ENCODE measurements at regions not wholly inside any gene's neighbourhood (a gene's known extent, or its start where the extent isn't known, plus 50 kb on each side); places are given as distances from the start of the nearest gene placed in this dataset.

DNA sequence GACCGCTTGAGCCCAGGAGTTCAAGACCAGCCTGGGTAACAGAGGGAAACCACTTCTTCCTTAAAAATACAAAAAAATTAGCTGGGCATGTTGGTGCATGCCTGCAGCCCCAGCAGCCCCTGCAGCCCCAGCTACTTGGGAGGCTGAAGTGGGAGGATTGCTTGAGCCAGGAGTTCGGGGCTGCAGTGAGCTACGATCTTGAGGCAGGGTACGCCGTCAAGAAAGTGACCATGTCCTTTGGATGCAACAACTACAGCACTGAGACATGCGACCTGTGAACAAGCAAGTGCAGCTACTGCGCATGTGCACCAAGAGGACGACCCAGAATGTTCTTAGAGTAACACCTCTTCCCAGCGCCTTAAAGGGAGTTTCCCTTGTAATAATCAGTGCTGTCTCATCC, 66.6 kb upstream of the ZNF479 start:
- H3K36me3 ChIP-seq (ENCODE audit: control insufficient read depth in 2 of 2, insufficient read depth in 1 of 2, low read length in 2 of 2): no peaks in the 10 kb centered on the region
- H3K4me1 ChIP-seq (ENCODE audit: control insufficient read depth, insufficient read depth, low read length): no peaks in the 10 kb centered on the region
- ChIA-PET CTCF (no interaction called here), POLR2A (no interaction called here)
- H3K9me3 ChIP-seq (ENCODE audit: control insufficient read depth, insufficient read depth, low read depth, low read length): no peaks in the 10 kb centered on the region
- no peak overlapping the region for H3K27ac ChIP-seq (ENCODE audit: extremely low read depth, low read depth, low read length)
- TF ChIP-seq, protein P1, sequence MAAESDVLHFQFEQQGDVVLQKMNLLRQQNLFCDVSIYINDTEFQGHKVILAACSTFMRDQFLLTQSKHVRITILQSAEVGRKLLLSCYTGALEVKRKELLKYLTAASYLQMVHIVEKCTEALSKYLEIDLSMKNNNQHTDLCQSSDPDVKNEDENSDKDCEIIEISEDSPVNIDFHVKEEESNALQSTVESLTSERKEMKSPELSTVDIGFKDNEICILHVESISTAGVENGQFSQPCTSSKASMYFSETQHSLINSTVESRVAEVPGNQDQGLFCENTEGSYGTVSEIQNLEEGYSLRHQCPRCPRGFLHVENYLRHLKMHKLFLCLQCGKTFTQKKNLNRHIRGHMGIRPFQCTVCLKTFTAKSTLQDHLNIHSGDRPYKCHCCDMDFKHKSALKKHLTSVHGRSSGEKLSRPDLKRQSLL (tag by site-specific recombination; IDR thresholded peaks at IDR 0.05): no peak
- TF ChIP-seq KLF10 (tag by site-specific recombination; IDR thresholded peaks at IDR 0.05): no peak
- TF ChIP-seq, protein P2, sequence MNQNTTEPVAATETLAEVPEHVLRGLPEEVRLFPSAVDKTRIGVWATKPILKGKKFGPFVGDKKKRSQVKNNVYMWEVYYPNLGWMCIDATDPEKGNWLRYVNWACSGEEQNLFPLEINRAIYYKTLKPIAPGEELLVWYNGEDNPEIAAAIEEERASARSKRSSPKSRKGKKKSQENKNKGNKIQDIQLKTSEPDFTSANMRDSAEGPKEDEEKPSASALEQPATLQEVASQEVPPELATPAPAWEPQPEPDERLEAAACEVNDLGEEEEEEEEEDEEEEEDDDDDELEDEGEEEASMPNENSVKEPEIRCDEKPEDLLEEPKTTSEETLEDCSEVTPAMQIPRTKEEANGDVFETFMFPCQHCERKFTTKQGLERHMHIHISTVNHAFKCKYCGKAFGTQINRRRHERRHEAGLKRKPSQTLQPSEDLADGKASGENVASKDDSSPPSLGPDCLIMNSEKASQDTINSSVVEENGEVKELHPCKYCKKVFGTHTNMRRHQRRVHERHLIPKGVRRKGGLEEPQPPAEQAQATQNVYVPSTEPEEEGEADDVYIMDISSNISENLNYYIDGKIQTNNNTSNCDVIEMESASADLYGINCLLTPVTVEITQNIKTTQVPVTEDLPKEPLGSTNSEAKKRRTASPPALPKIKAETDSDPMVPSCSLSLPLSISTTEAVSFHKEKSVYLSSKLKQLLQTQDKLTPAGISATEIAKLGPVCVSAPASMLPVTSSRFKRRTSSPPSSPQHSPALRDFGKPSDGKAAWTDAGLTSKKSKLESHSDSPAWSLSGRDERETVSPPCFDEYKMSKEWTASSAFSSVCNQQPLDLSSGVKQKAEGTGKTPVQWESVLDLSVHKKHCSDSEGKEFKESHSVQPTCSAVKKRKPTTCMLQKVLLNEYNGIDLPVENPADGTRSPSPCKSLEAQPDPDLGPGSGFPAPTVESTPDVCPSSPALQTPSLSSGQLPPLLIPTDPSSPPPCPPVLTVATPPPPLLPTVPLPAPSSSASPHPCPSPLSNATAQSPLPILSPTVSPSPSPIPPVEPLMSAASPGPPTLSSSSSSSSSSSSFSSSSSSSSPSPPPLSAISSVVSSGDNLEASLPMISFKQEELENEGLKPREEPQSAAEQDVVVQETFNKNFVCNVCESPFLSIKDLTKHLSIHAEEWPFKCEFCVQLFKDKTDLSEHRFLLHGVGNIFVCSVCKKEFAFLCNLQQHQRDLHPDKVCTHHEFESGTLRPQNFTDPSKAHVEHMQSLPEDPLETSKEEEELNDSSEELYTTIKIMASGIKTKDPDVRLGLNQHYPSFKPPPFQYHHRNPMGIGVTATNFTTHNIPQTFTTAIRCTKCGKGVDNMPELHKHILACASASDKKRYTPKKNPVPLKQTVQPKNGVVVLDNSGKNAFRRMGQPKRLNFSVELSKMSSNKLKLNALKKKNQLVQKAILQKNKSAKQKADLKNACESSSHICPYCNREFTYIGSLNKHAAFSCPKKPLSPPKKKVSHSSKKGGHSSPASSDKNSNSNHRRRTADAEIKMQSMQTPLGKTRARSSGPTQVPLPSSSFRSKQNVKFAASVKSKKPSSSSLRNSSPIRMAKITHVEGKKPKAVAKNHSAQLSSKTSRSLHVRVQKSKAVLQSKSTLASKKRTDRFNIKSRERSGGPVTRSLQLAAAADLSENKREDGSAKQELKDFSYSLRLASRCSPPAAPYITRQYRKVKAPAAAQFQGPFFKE (tag by site-specific recombination; IDR thresholded peaks at IDR 0.05; ENCODE audit: borderline replicate concordance): no peak
- no peak for TF ChIP-seq ZNF394 (tag by site-specific recombination; IDR thresholded peaks at IDR 0.05; ENCODE audit: borderline replicate concordance)
- TF ChIP-seq ZNF571 (tag by site-specific recombination; IDR thresholded peaks at IDR 0.05): no peak
- TF ChIP-seq ZNF391 (tag by site-specific recombination; IDR thresholded peaks at IDR 0.05; ENCODE audit: borderline replicate concordance, low read depth): no peak
- TF ChIP-seq, protein P3, sequence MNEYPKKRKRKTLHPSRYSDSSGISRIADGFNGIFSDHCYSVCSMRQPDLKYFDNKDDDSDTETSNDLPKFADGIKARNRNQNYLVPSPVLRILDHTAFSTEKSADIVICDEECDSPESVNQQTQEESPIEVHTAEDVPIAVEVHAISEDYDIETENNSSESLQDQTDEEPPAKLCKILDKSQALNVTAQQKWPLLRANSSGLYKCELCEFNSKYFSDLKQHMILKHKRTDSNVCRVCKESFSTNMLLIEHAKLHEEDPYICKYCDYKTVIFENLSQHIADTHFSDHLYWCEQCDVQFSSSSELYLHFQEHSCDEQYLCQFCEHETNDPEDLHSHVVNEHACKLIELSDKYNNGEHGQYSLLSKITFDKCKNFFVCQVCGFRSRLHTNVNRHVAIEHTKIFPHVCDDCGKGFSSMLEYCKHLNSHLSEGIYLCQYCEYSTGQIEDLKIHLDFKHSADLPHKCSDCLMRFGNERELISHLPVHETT (tag by site-specific recombination; IDR thresholded peaks at IDR 0.05): no peak
- TF ChIP-seq, protein P4, sequence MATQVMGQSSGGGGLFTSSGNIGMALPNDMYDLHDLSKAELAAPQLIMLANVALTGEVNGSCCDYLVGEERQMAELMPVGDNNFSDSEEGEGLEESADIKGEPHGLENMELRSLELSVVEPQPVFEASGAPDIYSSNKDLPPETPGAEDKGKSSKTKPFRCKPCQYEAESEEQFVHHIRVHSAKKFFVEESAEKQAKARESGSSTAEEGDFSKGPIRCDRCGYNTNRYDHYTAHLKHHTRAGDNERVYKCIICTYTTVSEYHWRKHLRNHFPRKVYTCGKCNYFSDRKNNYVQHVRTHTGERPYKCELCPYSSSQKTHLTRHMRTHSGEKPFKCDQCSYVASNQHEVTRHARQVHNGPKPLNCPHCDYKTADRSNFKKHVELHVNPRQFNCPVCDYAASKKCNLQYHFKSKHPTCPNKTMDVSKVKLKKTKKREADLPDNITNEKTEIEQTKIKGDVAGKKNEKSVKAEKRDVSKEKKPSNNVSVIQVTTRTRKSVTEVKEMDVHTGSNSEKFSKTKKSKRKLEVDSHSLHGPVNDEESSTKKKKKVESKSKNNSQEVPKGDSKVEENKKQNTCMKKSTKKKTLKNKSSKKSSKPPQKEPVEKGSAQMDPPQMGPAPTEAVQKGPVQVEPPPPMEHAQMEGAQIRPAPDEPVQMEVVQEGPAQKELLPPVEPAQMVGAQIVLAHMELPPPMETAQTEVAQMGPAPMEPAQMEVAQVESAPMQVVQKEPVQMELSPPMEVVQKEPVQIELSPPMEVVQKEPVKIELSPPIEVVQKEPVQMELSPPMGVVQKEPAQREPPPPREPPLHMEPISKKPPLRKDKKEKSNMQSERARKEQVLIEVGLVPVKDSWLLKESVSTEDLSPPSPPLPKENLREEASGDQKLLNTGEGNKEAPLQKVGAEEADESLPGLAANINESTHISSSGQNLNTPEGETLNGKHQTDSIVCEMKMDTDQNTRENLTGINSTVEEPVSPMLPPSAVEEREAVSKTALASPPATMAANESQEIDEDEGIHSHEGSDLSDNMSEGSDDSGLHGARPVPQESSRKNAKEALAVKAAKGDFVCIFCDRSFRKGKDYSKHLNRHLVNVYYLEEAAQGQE (tag by site-specific recombination; IDR thresholded peaks at IDR 0.05): no peak
- TF ChIP-seq ZNF19 (tag by site-specific recombination; IDR thresholded peaks at IDR 0.05; ENCODE audit: low read depth): no peak
- no peak for TF ChIP-seq ZNF366 (tag by site-specific recombination; conservative IDR thresholded peaks at IDR 0.05)
- no peak for TF ChIP-seq MYNN (tag by site-specific recombination; IDR thresholded peaks at IDR 0.05; ENCODE audit: borderline replicate concordance)
- TF ChIP-seq, protein P5, sequence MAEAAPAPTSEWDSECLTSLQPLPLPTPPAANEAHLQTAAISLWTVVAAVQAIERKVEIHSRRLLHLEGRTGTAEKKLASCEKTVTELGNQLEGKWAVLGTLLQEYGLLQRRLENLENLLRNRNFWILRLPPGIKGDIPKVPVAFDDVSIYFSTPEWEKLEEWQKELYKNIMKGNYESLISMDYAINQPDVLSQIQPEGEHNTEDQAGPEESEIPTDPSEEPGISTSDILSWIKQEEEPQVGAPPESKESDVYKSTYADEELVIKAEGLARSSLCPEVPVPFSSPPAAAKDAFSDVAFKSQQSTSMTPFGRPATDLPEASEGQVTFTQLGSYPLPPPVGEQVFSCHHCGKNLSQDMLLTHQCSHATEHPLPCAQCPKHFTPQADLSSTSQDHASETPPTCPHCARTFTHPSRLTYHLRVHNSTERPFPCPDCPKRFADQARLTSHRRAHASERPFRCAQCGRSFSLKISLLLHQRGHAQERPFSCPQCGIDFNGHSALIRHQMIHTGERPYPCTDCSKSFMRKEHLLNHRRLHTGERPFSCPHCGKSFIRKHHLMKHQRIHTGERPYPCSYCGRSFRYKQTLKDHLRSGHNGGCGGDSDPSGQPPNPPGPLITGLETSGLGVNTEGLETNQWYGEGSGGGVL (tag by site-specific recombination; IDR thresholded peaks at IDR 0.05): no peak
- no peak overlapping the region for H3K4me3 ChIP-seq (ENCODE audit: low read depth, low read length)

Measured in HEK293 (cell line).